Thyroid gland (tissue), 4 donors: ENCODE measurements at regions not wholly inside any gene's neighbourhood (a gene's known extent, or its start where the extent isn't known, plus 50 kb on each side); places are given as distances from the start of the nearest gene placed in this dataset.

Source experiments
- CTCF ChIP-seq, 6 experiments: fragments of 200-600 bp in 3 of 6; fragments of 450-650 bp in 3 of 6; sonication (generic) in 3 of 6; IDR thresholded peaks; one replicate each; pipeline ENCODE4 v1.5.1; 2016 to 2019; ENCODE audit warnings: antibody characterized with exemption in 6 of 6, mild to moderate bottlenecking in 2 of 6, inconsistent platforms in 1 of 6, moderate library complexity in 1 of 6
- POLR2A ChIP-seq, 2 donors: fragments of 450-650 bp; IDR thresholded peaks; one replicate each; pipeline ENCODE4 v1.6.1; 2017; ENCODE audit warnings: antibody characterized with exemption in 2 of 2, mild to moderate bottlenecking in 2 of 2, moderate library complexity in 1 of 2

GRCh38 chr22:17281026-17281425 is 61.8 kb upstream of the ADA2 start:
- TF ChIP-seq CTCF (IDR thresholded peaks at IDR 0.05) (no peak), POLR2A (IDR thresholded peaks at IDR 0.05) (no peak)
